ENCODE measurements at regions not wholly inside any gene's neighbourhood (a gene's known extent, or its start where the extent isn't known, plus 50 kb on each side); places are given as distances from the start of the nearest gene placed in this dataset.
A peak's percentile ranks its signal among the peaks of the same experiment; 100 is the strongest.

DNA sequence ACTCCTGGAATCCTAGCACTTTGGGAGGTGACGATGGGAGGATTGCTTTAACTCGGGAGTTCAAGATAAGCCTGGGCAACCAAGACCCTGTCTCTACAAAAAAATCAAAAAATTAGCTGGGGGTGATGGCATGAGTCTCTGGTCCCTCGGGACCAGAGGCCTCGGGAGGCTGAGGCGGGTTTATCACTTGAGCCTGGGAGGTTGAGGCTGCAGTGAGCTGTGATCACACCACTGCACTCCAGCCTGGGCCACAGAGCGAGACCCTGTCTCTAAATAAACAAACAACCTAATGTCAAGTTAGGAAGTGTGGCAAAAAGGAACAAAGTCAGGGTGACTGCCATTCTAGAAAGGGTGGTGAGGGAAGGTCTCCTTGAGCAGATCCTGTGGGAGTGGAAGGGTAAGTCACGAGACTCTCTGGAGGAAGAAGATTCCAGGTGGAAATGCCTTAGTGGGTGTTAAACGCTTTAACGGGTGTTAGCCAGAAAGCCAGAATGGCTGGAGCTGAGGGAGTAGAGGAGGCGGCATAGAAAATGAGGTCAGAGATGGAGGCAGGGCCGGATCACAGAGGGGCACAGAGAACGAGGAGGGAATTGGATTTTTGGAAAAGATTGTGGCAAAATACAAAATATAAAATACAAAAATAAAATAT lies 62.2 kb upstream of the ATP5PO start:
- Histone ChIP-seq H3K4me2 (ENCODE audit: low read length) (peak overlapping the region; percentile 75), H3K4me1 (ENCODE audit: control insufficient read depth, insufficient read depth, low read length) (peaks cover 35% of the 10 kb centered on the region), H3K27me3 (ENCODE audit: control insufficient read depth, insufficient read depth, low read length) (no peaks in the 10 kb centered on the region), H3K36me3 (ENCODE audit: insufficient read depth, low read length) (no peaks in the 10 kb centered on the region), H3K9ac (ENCODE audit: low read depth, low read length) (peak overlapping the region; percentile 63), H3K9me3 (replicated peaks; ENCODE audit: low read length) (no peaks in the 10 kb centered on the region), H3K4me3 (ENCODE audit: low read length) (no peak overlapping the region)

DNA sequence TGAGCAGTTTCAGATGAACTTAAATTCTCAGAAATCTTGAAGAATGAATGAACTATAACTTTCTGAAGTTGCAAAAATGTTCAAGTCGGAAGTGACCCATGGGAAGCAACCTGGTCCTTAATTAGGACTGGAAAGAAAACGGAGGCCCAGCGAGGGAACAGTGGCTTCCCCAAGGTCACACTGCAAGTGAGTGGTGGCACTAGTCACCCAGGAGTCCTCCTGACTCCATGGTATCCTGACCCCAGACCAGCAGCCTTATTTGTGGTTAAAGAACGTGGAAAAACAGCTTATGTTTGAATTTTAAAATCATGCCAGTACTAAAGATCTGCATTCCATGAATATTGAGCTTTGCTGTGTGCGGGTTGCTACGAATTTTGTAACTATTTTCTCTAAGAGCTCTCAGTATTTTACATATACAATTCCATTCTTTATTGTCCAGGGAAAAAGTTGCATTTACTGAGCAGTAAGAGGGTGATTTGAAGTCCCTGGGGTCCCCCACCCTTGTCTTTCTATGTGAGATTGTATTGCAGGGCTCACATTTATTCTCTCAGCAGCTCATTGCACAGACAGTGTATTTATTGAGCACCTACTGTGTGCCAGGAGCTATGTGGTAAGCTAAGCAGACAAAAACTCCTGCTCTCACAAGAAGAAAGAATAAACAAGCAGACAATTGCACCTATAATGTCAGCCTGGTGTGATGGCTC lies 61.6 kb upstream of the ATP5PO start:
- Histone ChIP-seq H3K4me2 (ENCODE audit: low read length) (peak overlapping the region; percentile 75), H3K9me3 (replicated peaks; ENCODE audit: low read length) (no peaks in the 10 kb centered on the region), H3K4me1 (ENCODE audit: control insufficient read depth, insufficient read depth, low read length) (peaks cover 41% of the 10 kb centered on the region), H3K4me3 (ENCODE audit: low read length) (peak overlapping the region; percentile 34), H3K9ac (ENCODE audit: low read depth, low read length) (peak overlapping the region; percentile 63), H3K27me3 (ENCODE audit: control insufficient read depth, insufficient read depth, low read length) (no peaks in the 10 kb centered on the region), H3K36me3 (ENCODE audit: insufficient read depth, low read length) (no peaks in the 10 kb centered on the region)

DNA sequence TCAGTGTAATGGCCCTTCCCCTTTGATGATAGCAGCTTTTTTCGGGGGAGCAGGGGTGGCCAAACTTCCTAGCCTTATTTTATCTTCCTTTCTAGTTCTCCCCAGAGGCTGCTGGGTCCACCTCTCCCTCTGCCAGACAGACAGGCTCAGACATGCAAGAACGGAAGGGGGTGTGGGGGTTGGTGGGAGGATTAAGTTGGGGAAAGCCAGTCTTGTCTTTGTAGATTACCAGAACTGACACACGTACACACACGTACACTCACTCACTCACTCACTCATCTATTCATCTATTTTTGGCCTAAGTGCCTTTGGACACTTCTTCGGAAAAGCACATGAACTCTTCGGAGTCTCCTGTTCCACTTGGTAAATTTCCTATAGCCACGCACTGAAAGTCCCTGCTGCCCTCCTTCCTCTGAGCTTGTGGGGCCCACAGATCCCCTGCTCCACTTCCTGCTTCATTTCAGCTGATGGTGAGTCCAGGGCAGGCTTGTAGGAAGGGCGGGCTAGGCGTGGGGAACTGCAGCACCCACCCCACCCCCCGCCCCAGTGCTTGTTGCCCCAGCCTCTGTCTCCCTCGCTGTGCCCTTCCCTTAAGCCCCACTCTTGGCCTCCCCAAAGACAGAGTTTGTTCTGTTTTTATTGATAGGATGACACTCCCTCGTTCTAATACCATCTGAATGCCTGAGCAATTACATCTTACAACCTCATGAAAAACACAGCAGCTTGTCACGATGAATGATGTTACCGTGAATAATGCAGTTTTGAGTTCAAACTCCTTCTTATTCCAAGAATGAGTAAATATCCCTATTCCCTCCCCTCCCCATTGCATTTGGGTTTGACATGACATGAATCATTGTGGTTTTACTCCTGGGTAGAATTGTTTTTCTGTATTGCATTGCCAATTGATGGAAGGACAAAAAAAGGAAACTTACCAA lies 60.7 kb upstream of the ATP5PO start:
- no peaks in the 10 kb centered on the region for H3K36me3 ChIP-seq (ENCODE audit: insufficient read depth, low read length)
- no peaks in the 10 kb centered on the region for H3K27me3 ChIP-seq (ENCODE audit: control insufficient read depth, insufficient read depth, low read length)
- H3K4me2 ChIP-seq (ENCODE audit: low read length): peak overlapping the region; percentile 75
- H3K4me1 ChIP-seq (ENCODE audit: control insufficient read depth, insufficient read depth, low read length): peaks cover 48% of the 10 kb centered on the region
- no peaks in the 10 kb centered on the region for H3K9me3 ChIP-seq (replicated peaks; ENCODE audit: low read length)
- peak overlapping the region; percentile 34 for H3K4me3 ChIP-seq (ENCODE audit: low read length)
- peak overlapping the region; percentile 73 for H3K9ac ChIP-seq (ENCODE audit: low read depth, low read length)

DNA sequence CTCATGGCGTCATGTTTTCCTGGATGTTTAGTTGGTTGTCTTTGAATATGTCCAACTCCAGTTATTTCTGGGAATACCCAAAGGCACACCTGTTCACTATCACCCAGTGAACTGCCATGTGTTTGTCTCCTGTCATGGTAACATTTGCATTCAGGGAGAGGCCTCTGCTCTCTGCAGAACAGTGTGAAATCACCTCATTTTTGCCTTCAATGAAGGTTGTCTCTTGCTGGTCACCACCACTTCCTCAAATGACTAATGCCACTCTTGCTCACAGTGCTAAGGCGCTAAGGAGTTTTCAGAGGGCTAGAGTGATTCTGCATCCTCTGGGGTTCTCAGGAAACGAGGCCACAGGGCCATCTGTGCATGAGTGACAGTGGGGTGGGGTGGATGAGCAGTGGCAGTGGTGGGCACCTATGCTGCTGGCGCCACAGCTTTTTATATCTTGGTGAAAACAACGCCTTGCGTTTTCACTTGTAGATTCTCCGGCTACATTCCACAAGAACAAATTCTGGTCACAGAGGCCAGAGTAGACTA lies 60.0 kb upstream of the ATP5PO start:
- peak overlapping the region; percentile 26 for H3K4me3 ChIP-seq (ENCODE audit: low read length)

DNA sequence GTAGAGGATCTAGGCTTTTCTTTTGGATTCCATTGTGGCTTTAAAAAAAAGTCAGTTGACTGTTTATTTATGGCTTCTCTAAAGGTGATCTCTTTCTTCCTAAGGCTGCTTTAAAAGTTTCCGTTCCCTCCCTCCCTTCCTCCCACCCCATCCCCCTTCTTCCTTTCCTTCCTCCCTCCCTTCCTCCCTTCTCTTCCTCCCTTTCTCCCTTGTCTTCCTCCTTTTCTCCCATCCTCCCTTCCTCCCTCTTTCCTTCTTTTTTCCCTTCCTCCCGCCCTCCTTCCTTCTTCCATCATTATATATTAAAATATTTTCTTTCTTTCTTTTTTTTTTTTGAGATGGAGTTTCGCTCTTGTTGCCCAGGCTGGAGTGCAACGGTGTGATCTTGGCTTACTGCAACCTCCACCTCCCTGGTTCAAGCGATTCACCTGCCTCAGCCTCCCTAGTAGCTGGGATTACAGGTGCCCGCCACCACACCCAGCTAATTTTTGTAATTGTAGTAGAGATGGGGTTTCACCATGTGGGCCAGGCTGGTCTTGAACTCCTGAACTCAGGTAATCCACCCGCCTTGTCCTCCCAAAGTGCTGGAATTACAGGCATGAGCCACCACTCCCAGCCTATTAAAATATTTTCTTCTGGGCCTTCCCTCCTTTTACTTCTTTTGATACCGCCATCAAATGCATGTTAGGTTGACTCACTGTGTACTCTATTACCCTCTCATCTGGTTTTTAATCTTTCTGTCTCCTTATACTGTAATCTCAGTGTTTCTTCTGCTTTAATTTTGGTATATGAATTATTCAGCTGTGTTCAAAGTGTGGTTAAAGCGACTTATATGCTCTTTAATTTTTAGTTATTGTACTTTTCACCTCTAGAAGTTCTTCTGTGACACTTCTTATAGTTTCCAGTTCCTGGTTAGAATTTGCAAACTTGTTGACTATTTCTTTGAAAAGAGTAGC lies 59.2 kb upstream of the ATP5PO start:
- no peaks in the 10 kb centered on the region for H3K9me3 ChIP-seq (replicated peaks; ENCODE audit: low read length)
- no peak overlapping the region for H3K4me2 ChIP-seq (ENCODE audit: low read length)
- no peaks in the 10 kb centered on the region for H3K36me3 ChIP-seq (ENCODE audit: insufficient read depth, low read length)
- H3K4me3 ChIP-seq (ENCODE audit: low read length): no peak overlapping the region
- peaks cover 60% of the 10 kb centered on the region for H3K4me1 ChIP-seq (ENCODE audit: control insufficient read depth, insufficient read depth, low read length)
- H3K9ac ChIP-seq (ENCODE audit: low read depth, low read length): no peak overlapping the region
- no peaks in the 10 kb centered on the region for H3K27me3 ChIP-seq (ENCODE audit: control insufficient read depth, insufficient read depth, low read length)

More for the DNA sequence above, 60.0 kb upstream of the ATP5PO start:
- Histone ChIP-seq H3K9me3 (replicated peaks; ENCODE audit: low read length) (no peaks in the 10 kb centered on the region), H3K9ac (ENCODE audit: low read depth, low read length) (peak overlapping the region; percentile 73), H3K36me3 (ENCODE audit: insufficient read depth, low read length) (no peaks in the 10 kb centered on the region), H3K4me1 (ENCODE audit: control insufficient read depth, insufficient read depth, low read length) (peaks cover 54% of the 10 kb centered on the region), H3K27me3 (ENCODE audit: control insufficient read depth, insufficient read depth, low read length) (no peaks in the 10 kb centered on the region), H3K4me2 (ENCODE audit: low read length) (peak overlapping the region; percentile 61)

DNA sequence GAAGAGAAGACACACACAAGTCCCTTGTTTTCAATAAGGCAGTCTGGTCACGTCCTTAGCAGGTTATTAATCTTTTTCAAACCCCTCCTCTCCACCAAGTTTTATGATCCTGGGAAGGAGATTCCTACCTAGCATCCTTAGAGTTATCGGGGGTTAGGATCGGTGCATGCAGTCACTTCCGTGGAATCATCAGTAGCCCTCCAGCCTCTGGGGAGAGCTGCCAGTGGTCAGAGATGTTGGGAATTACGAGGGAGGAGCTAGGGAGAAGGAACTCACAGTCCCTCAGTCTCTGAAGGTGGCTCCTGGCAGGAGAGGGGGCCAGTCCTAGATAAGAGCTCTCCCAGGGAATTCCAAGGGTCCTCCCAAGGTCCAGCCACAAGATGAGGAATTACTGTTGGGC lies 57.7 kb upstream of the ATP5PO start:
- Histone ChIP-seq H3K4me2 (ENCODE audit: low read length) (no peak overlapping the region), H3K9me3 (replicated peaks; ENCODE audit: low read length) (no peaks in the 10 kb centered on the region), H3K36me3 (ENCODE audit: insufficient read depth, low read length) (no peaks in the 10 kb centered on the region), H3K4me3 (ENCODE audit: low read length) (no peak overlapping the region), H3K4me1 (ENCODE audit: control insufficient read depth, insufficient read depth, low read length) (peaks cover 75% of the 10 kb centered on the region), H3K27me3 (ENCODE audit: control insufficient read depth, insufficient read depth, low read length) (no peaks in the 10 kb centered on the region), H3K9ac (ENCODE audit: low read depth, low read length) (no peak overlapping the region)

DNA sequence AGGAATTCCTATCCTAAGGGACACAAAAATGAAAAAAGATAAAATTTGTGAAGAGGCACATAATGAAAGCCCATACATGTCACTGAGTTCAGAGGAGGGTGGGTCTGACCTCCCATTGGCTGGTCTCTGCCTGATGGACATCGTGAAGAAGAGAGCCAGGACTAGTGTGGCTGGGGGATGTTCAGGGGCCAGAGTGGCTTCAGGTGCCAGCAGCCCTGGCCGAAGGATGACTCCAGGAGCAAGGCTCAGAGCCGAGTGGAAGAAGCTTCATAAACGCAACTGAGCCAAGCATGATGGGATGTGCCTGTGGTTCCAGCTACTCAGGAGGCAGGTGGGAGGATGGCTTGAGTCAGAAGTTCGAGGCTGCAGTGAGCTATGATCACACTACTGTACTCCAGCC lies 56.9 kb upstream of the ATP5PO start:
- Histone ChIP-seq H3K4me1 (ENCODE audit: control insufficient read depth, insufficient read depth, low read length) (peaks cover 73% of the 10 kb centered on the region), H3K4me3 (ENCODE audit: low read length) (no peak overlapping the region), H3K4me2 (ENCODE audit: low read length) (no peak overlapping the region), H3K9me3 (replicated peaks; ENCODE audit: low read length) (no peaks in the 10 kb centered on the region), H3K9ac (ENCODE audit: low read depth, low read length) (no peak overlapping the region), H3K27me3 (ENCODE audit: control insufficient read depth, insufficient read depth, low read length) (no peaks in the 10 kb centered on the region), H3K36me3 (ENCODE audit: insufficient read depth, low read length) (no peaks in the 10 kb centered on the region)

DNA sequence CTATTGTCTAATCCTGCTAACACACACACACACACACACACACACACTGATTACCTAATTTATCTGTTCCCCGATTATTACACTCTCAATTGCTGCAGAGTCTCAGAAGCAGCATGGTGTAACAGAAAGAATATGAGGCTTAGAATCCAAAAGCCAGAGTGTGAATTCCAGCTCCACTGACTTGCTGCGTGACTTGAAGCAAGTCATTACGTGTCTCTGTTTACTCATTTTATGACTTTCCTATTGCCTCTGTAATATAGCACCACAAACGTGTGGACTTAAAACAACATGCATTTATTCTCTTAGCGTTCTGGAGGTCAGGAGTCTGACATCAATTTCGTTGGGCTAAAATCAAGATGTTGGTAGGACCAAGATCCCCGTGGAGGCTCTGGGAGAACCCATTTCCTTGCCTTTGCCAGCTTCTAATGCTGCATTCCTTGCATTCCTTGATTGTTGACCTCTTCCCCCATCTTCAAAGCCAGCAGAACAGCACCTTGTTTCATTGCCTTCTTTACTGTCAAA lies 55.9 kb upstream of the ATP5PO start:
- Histone ChIP-seq H3K36me3 (ENCODE audit: insufficient read depth, low read length) (no peaks in the 10 kb centered on the region), H3K9me3 (replicated peaks; ENCODE audit: low read length) (no peaks in the 10 kb centered on the region), H3K4me3 (ENCODE audit: low read length) (peak overlapping the region; percentile 2), H3K27me3 (ENCODE audit: control insufficient read depth, insufficient read depth, low read length) (no peaks in the 10 kb centered on the region), H3K4me1 (ENCODE audit: control insufficient read depth, insufficient read depth, low read length) (peaks cover 65% of the 10 kb centered on the region), H3K4me2 (ENCODE audit: low read length) (peak overlapping the region; percentile 48), H3K9ac (ENCODE audit: low read depth, low read length) (peak overlapping the region; percentile 10)

DNA sequence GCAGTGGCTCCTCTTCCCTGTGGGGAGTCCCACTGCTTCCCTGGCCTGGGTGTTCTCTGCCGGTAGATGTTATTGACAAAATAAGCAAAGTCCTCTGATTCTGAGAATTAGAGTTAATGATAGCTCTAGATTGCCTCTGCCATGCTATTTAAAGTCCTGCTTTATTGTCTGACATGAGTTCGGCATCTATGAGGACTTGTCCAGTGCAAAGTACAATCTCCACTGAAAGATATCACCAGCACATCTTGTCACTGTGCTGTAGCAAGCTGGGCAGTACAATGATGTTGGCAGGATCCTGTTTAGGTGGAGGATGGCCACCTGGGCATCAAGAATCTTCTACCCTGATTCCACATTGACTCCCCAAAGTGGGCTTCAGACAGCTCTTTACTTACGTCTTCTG lies 54.0 kb upstream of the ATP5PO start:
- Histone ChIP-seq H3K4me3 (ENCODE audit: low read length) (no peak overlapping the region), H3K9me3 (replicated peaks; ENCODE audit: low read length) (no peaks in the 10 kb centered on the region), H3K36me3 (ENCODE audit: insufficient read depth, low read length) (no peaks in the 10 kb centered on the region), H3K4me2 (ENCODE audit: low read length) (peak overlapping the region; percentile 75), H3K27me3 (ENCODE audit: control insufficient read depth, insufficient read depth, low read length) (no peaks in the 10 kb centered on the region), H3K9ac (ENCODE audit: low read depth, low read length) (peak overlapping the region; percentile 43), H3K4me1 (ENCODE audit: control insufficient read depth, insufficient read depth, low read length) (peaks cover 50% of the 10 kb centered on the region)

DNA sequence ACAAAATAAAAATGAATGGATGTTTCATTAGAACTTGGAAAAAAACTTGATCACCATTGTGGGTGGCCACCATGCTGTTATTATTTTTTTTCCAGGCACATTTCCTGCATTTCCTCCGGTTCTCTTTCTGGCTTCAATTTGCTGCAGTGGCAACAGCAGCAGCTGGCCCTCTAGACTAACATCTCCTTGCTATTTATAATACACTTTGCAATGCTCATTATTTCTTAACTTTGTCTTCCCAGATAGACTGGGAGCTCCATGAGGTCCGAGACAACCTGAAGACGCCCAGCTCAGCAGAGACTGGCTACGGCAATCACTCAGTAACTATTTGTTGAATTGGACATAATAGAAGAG lies 53.4 kb upstream of the ATP5PO start:
- peaks cover 56% of the 10 kb centered on the region for H3K4me1 ChIP-seq (ENCODE audit: control insufficient read depth, insufficient read depth, low read length)
- no peak overlapping the region for H3K4me3 ChIP-seq (ENCODE audit: low read length)
- H3K27me3 ChIP-seq (ENCODE audit: control insufficient read depth, insufficient read depth, low read length): no peaks in the 10 kb centered on the region
- no peaks in the 10 kb centered on the region for H3K36me3 ChIP-seq (ENCODE audit: insufficient read depth, low read length)
- H3K9ac ChIP-seq (ENCODE audit: low read depth, low read length): peak overlapping the region; percentile 43
- no peaks in the 10 kb centered on the region for H3K9me3 ChIP-seq (replicated peaks; ENCODE audit: low read length)
- H3K4me2 ChIP-seq (ENCODE audit: low read length): peak overlapping the region; percentile 75

All from skeletal muscle satellite cell (primary cell).